ENCODE measurements at regions not wholly inside any gene's neighbourhood (a gene's known extent, or its start where the extent isn't known, plus 50 kb on each side); places are given as distances from the start of the nearest gene placed in this dataset.

- Mint-ChIP-seq H3K4me3 (no peak overlapping the region), H3K9me3 (peaks cover 0 to 5% (median 3%) of the 10 kb centered on the region in 11 donors), H3K27me3 (peaks cover 0 to 7% (median 0%) of the 10 kb centered on the region in 5 donors), H3K4me1 (peaks cover 2 to 13% (median 5%) of the 10 kb centered on the region in 7 donors), H3K27ac (no peak overlapping the region), H3K36me3 (peaks cover 0 to 4% (median 3%) of the 10 kb centered on the region in 5 donors)
- CTCF ChIA-PET = interaction anchor here (1.0 kb wide), 1 partner anchor 24 kb away, joined by 3 read pairs; no protein-coding TSS in a partner anchor
- Histone ChIP-seq H3K4me1 (ENCODE audit: control insufficient read depth in 2 of 2, insufficient read depth in 2 of 2, low read length in 2 of 2) (peaks cover 0 to 8% of the 10 kb centered on the region in 2 donors), H3K27me3 (ENCODE audit: control insufficient read depth in 2 of 2, insufficient read depth in 2 of 2, low read length in 2 of 2) (no peaks in the 10 kb centered on the region), H3K36me3 (ENCODE audit: control insufficient read depth in 2 of 3, insufficient read depth in 3 of 3, low read length in 3 of 3) (no peaks in the 10 kb centered on the region), H3K27ac (ENCODE audit: low read depth, low read length) (no peak overlapping the region), H3K4me3 (ENCODE audit: low read length) (no peak overlapping the region), H3K9me3 (ENCODE audit: control insufficient read depth in 2 of 3, low read length in 3 of 3) (no peaks in the 10 kb centered on the region)
- intact Hi-C loops (cut with micrococcal nuclease) = no loop called here
- POLR2A ChIA-PET = interaction anchor here (0.6 kb wide), 1 partner anchor 473 kb away, joined by 3 read pairs; no protein-coding TSS in a partner anchor
- no peak for ATAC-seq
- no peak for DNase-seq
Measured at GRCh38 chr21:15528346-15528745, 201.4 kb upstream of the USP25 start.

GRCh38 chr21:15531986-15532385 lies 197.8 kb upstream of the USP25 start:
- POLR2A ChIA-PET = no interaction called here
- CTCF ChIA-PET = interaction anchor here (1.6 kb wide), 1 partner anchor 49 kb away, joined by 3 read pairs; no protein-coding TSS in a partner anchor
- Histone ChIP-seq H3K4me1 (ENCODE audit: control insufficient read depth in 2 of 2, insufficient read depth in 2 of 2, low read length in 2 of 2) (peaks cover 0 to 8% of the 10 kb centered on the region in 2 donors), H3K27me3 (ENCODE audit: control insufficient read depth in 2 of 2, insufficient read depth in 2 of 2, low read length in 2 of 2) (no peaks in the 10 kb centered on the region), H3K27ac (ENCODE audit: low read depth, low read length) (no peak overlapping the region), H3K36me3 (ENCODE audit: control insufficient read depth in 2 of 3, insufficient read depth in 3 of 3, low read length in 3 of 3) (no peaks in the 10 kb centered on the region), H3K9me3 (ENCODE audit: control insufficient read depth in 2 of 3, low read length in 3 of 3) (no peaks in the 10 kb centered on the region), H3K4me3 (ENCODE audit: low read length) (no peak overlapping the region)
- H3K4me3 Mint-ChIP-seq = no peak overlapping the region
- H3K27me3 Mint-ChIP-seq = peaks cover 0 to 7% (median 0%) of the 10 kb centered on the region in 5 donors
- H3K36me3 Mint-ChIP-seq = peaks cover 0 to 4% (median 3%) of the 10 kb centered on the region in 5 donors
- H3K4me1 Mint-ChIP-seq = peaks cover 8 to 15% (median 10%) of the 10 kb centered on the region in 7 donors
- DNase-seq = no peak
- no peak overlapping the region for H3K27ac Mint-ChIP-seq
- intact Hi-C loops (cut with micrococcal nuclease) = no loop called here
- no peak for ATAC-seq
- peaks cover 0 to 5% (median 3%) of the 10 kb centered on the region in 11 donors for H3K9me3 Mint-ChIP-seq

- no peak overlapping the region for H3K4me3 Mint-ChIP-seq
- H3K27me3 Mint-ChIP-seq = peaks cover 0 to 5% (median 1%) of the 10 kb centered on the region in 5 donors
- Histone ChIP-seq H3K36me3 (ENCODE audit: control insufficient read depth in 2 of 3, insufficient read depth in 3 of 3, low read length in 3 of 3) (no peaks in the 10 kb centered on the region), H3K4me3 (ENCODE audit: low read length) (no peak overlapping the region), H3K9me3 (ENCODE audit: control insufficient read depth in 2 of 3, low read length in 3 of 3) (no peaks in the 10 kb centered on the region), H3K27me3 (ENCODE audit: control insufficient read depth in 2 of 2, insufficient read depth in 2 of 2, low read length in 2 of 2) (no peaks in the 10 kb centered on the region), H3K27ac (ENCODE audit: low read depth, low read length) (no peak overlapping the region), H3K4me1 (ENCODE audit: control insufficient read depth in 2 of 2, insufficient read depth in 2 of 2, low read length in 2 of 2) (peaks cover 0 to 7% of the 10 kb centered on the region in 2 donors)
- peaks cover 0 to 7% (median 3%) of the 10 kb centered on the region in 5 donors for H3K36me3 Mint-ChIP-seq
- peaks cover 8 to 14% (median 9%) of the 10 kb centered on the region in 7 donors for H3K4me1 Mint-ChIP-seq
- ATAC-seq = no peak
- ChIA-PET CTCF (interaction anchor here (1.0 to 1.9 kb wide), 3 partner anchors 8 to 51 kb away, joined by 3 to 6 read pairs (median 3); no protein-coding TSS in a partner anchor), POLR2A (no interaction called here)
- intact Hi-C loops (cut with micrococcal nuclease) = no loop called here
- H3K27ac Mint-ChIP-seq = peak overlapping the region in 1 of 9 donors; percentile 41
- H3K9me3 Mint-ChIP-seq = peaks cover 0 to 6% (median 1%) of the 10 kb centered on the region in 11 donors
- DNase-seq = no peak
Measured at GRCh38 chr21:15533618-15534017, 196.2 kb upstream of the USP25 start.

GRCh38 chr21:15534450-15534886 lies 195.3 kb upstream of the USP25 start:
- Mint-ChIP-seq H3K4me1 (peaks cover 8 to 15% (median 9%) of the 10 kb centered on the region in 7 donors), H3K36me3 (peaks cover 0 to 7% (median 3%) of the 10 kb centered on the region in 5 donors), H3K9me3 (peaks cover 0 to 6% (median 1%) of the 10 kb centered on the region in 11 donors), H3K27me3 (peaks cover 0 to 6% (median 3%) of the 10 kb centered on the region in 5 donors), H3K4me3 (peak overlapping the region in 1 of 10 donors; percentile 22), H3K27ac (peak overlapping the region in 2 of 9 donors; percentile 41 to 43)
- Histone ChIP-seq H3K4me3 (ENCODE audit: low read length) (no peak overlapping the region), H3K27ac (ENCODE audit: low read depth, low read length) (no peak overlapping the region), H3K36me3 (ENCODE audit: control insufficient read depth in 2 of 3, insufficient read depth in 3 of 3, low read length in 3 of 3) (no peaks in the 10 kb centered on the region), H3K4me1 (ENCODE audit: control insufficient read depth in 2 of 2, insufficient read depth in 2 of 2, low read length in 2 of 2) (peaks cover 0 to 7% of the 10 kb centered on the region in 2 donors), H3K9me3 (ENCODE audit: control insufficient read depth in 2 of 3, low read length in 3 of 3) (no peaks in the 10 kb centered on the region), H3K27me3 (ENCODE audit: control insufficient read depth in 2 of 2, insufficient read depth in 2 of 2, low read length in 2 of 2) (no peaks in the 10 kb centered on the region)
- ATAC-seq (no peak), DNase-seq (no peak)
- POLR2A ChIA-PET = interaction anchor here (0.7 kb wide), 1 partner anchor 16 kb away, joined by 3 read pairs; no protein-coding TSS in a partner anchor
- intact Hi-C loops (cut with micrococcal nuclease) = no loop called here
- CTCF ChIA-PET = interaction anchor here (1.2 to 1.9 kb wide), 3 partner anchors 13 to 52 kb away, joined by 5 to 6 read pairs (median 6); no protein-coding TSS in a partner anchor

GRCh38 chr21:15539376-15539775 lies 190.4 kb upstream of the USP25 start:
- H3K36me3 Mint-ChIP-seq = peaks cover 0 to 3% (median 0%) of the 10 kb centered on the region in 5 donors
- Histone ChIP-seq H3K27me3 (ENCODE audit: control insufficient read depth in 2 of 2, insufficient read depth in 2 of 2, low read length in 2 of 2) (no peaks in the 10 kb centered on the region), H3K27ac (ENCODE audit: low read depth, low read length) (no peak overlapping the region), H3K9me3 (ENCODE audit: control insufficient read depth in 2 of 3, low read length in 3 of 3) (no peaks in the 10 kb centered on the region), H3K4me3 (ENCODE audit: low read length) (no peak overlapping the region), H3K36me3 (ENCODE audit: control insufficient read depth in 2 of 3, insufficient read depth in 3 of 3, low read length in 3 of 3) (no peaks in the 10 kb centered on the region), H3K4me1 (ENCODE audit: control insufficient read depth in 2 of 2, insufficient read depth in 2 of 2, low read length in 2 of 2) (peaks cover 0 to 5% of the 10 kb centered on the region in 2 donors)
- H3K4me1 Mint-ChIP-seq = peaks cover 3 to 14% (median 4%) of the 10 kb centered on the region in 7 donors
- CTCF ChIA-PET = interaction anchor here (0.6 kb wide), 1 partner anchor 914 kb away, joined by 3 read pairs; no protein-coding TSS in a partner anchor
- H3K4me3 Mint-ChIP-seq = no peak overlapping the region
- POLR2A ChIA-PET = interaction anchor here (0.6 kb wide), 1 partner anchor 896 kb away, joined by 3 read pairs; no protein-coding TSS in a partner anchor
- ATAC-seq (no peak), DNase-seq (no peak)
- H3K27me3 Mint-ChIP-seq = peaks cover 0 to 12% (median 5%) of the 10 kb centered on the region in 5 donors
- no peak overlapping the region for H3K27ac Mint-ChIP-seq
- intact Hi-C loops (cut with micrococcal nuclease) = no loop called here
- peaks cover 0 to 3% (median 0%) of the 10 kb centered on the region in 11 donors for H3K9me3 Mint-ChIP-seq

GRCh38 chr21:15543473-15543872 lies 186.3 kb upstream of the USP25 start:
- H3K27ac ChIP-seq (ENCODE audit: low read depth, low read length) = no peak overlapping the region
- Mint-ChIP-seq H3K36me3 (no peaks in the 10 kb centered on the region), H3K4me1 (peaks cover 0 to 5% (median 0%) of the 10 kb centered on the region in 7 donors), H3K9me3 (peaks cover 0 to 3% (median 0%) of the 10 kb centered on the region in 11 donors), H3K27ac (no peak overlapping the region), H3K27me3 (peaks cover 0 to 14% (median under 1%) of the 10 kb centered on the region in 5 donors), H3K4me3 (no peak overlapping the region)
- H3K4me1 ChIP-seq (ENCODE audit: control insufficient read depth in 2 of 2, insufficient read depth in 2 of 2, low read length in 2 of 2) = no peaks in the 10 kb centered on the region
- DNase-seq (no peak), ATAC-seq (no peak)
- no peak overlapping the region for H3K4me3 ChIP-seq (ENCODE audit: low read length)
- intact Hi-C loops (cut with micrococcal nuclease) = no loop called here
- H3K27me3 ChIP-seq (ENCODE audit: control insufficient read depth in 2 of 2, insufficient read depth in 2 of 2, low read length in 2 of 2) = no peaks in the 10 kb centered on the region
- no peaks in the 10 kb centered on the region for H3K36me3 ChIP-seq (ENCODE audit: control insufficient read depth in 2 of 3, insufficient read depth in 3 of 3, low read length in 3 of 3)
- ChIA-PET CTCF (no interaction called here), POLR2A (no interaction called here)
- H3K9me3 ChIP-seq (ENCODE audit: control insufficient read depth in 2 of 3, low read length in 3 of 3) = no peaks in the 10 kb centered on the region
